ENCODE measurements at regions not wholly inside any gene's neighbourhood (a gene's known extent, or its start where the extent isn't known, plus 50 kb on each side); places are given as distances from the start of the nearest gene placed in this dataset.

GRCh38 chr3:4061783-4062360 lies 241.3 kb upstream of the SETMAR start:
- no peak for TF ChIP-seq FOSL2 (IDR thresholded peaks at IDR 0.05; ENCODE audit: borderline replicate concordance, low read depth)
- TF ChIP-seq RAD21 (IDR thresholded peaks at IDR 0.05; ENCODE audit: low read length): no peak
- TF ChIP-seq EZH2phosphoT487 (IDR thresholded peaks at IDR 0.05; ENCODE audit: borderline replicate concordance, low read depth): no peak
- no peak for TF ChIP-seq MXI1 (IDR thresholded peaks at IDR 0.05; ENCODE audit: low read depth, low read length)
- TF ChIP-seq NFIC (IDR thresholded peaks at IDR 0.05; ENCODE audit: borderline replicate concordance): no peak
- TF ChIP-seq GATA2 (CRISPR knock-in tag; IDR thresholded peaks at IDR 0.05): no peak
- no peak for TF ChIP-seq EP300 (IDR thresholded peaks at IDR 0.05; ENCODE audit: borderline replicate concordance in 1 of 2, low read depth in 1 of 2, low read length in 1 of 2)
- TF ChIP-seq POLR2AphosphoS5 (IDR thresholded peaks at IDR 0.05; ENCODE audit: low read depth, low read length): no peak
- no peak for TF ChIP-seq USF1 (IDR thresholded peaks at IDR 0.05; ENCODE audit: borderline replicate concordance, low read depth)
- TF ChIP-seq TAF1 (IDR thresholded peaks at IDR 0.05; ENCODE audit: borderline replicate concordance, low read depth, low read length): no peak
- no peak for TF ChIP-seq CHD2 (IDR thresholded peaks at IDR 0.05; ENCODE audit: low read length, partially characterized antibody)
- no peak for TF ChIP-seq CTCF (IDR thresholded peaks at IDR 0.05)
- no peak for DNase-seq
- Histone ChIP-seq H3K9ac (no peak overlapping the region), H3K36me3 (replicated peaks in 1 of 2; ENCODE audit: control insufficient read depth in 1 of 2, insufficient read depth in 2 of 2, low read length in 1 of 2) (no peaks in the 10 kb centered on the region), H2AFZ (ENCODE audit: low read depth) (no peak overlapping the region), H3K4me3 (ENCODE audit: low read depth in 2 of 2, low read length in 1 of 2) (no peak overlapping the region), H3K4me1 (ENCODE audit: control insufficient read depth in 1 of 2, insufficient read depth in 2 of 2, low read depth in 1 of 2, low read length in 1 of 2) (no peaks in the 10 kb centered on the region), H3K4me2 (no peak overlapping the region), H4K20me1 (ENCODE audit: insufficient read depth) (no peaks in the 10 kb centered on the region), H3F3A (replicated peaks; ENCODE audit: insufficient read depth) (no peaks in the 10 kb centered on the region), H3K27me3 (ENCODE audit: insufficient read depth) (no peaks in the 10 kb centered on the region), H3K27ac (ENCODE audit: low read depth in 2 of 2, low read length in 1 of 2) (no peak overlapping the region), H3K9me2 (no peaks in the 10 kb centered on the region), H3K9me3 (no peaks in the 10 kb centered on the region), H3K79me2 (ENCODE audit: insufficient read depth) (no peaks in the 10 kb centered on the region)
- CTCF ChIA-PET: no interaction called here
- WGBS (ENCODE audit: low lambda C conversion rate): 2% methylated on average over 4 of the region's 4 CpGs
- POLR2A ChIA-PET: no interaction called here

DNA sequence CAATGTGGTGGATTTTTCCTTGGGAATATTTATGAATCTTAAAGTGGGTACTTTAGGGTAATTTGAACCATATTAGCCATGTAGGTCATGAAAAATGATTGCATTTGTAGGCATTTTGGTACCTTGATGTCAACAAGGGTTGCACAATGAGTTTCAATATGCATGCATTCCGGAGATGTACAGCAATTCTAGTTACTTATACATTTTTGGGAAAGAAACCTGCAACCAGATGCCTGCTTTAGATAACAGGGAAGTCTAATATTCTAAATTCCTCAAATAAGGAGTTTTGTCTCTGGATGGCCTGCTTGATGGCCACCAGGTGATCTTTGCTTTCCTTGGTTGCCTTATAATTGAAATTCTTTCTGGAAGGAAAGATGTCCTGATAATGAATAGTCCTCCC lies 240.5 kb upstream of the SETMAR start:
- 17% methylated on average over 1 of the region's 1 CpG for WGBS (ENCODE audit: low lambda C conversion rate)
- no peak overlapping the region for H3K27ac ChIP-seq (ENCODE audit: low read depth in 2 of 2, low read length in 1 of 2)

More for the DNA sequence above, 240.5 kb upstream of the SETMAR start:
- no peaks in the 10 kb centered on the region for H3K36me3 ChIP-seq (replicated peaks in 1 of 2; ENCODE audit: control insufficient read depth in 1 of 2, insufficient read depth in 2 of 2, low read length in 1 of 2)
- no peak overlapping the region for H3K4me2 ChIP-seq
- H4K20me1 ChIP-seq (ENCODE audit: insufficient read depth): no peaks in the 10 kb centered on the region
- TF ChIP-seq TCF12 (IDR thresholded peaks at IDR 0.05) (no peak), RXRA (IDR thresholded peaks at IDR 0.05; ENCODE audit: borderline replicate concordance, low read depth) (no peak), FOSL2 (IDR thresholded peaks at IDR 0.05; ENCODE audit: borderline replicate concordance, low read depth) (no peak), SMC3 (IDR thresholded peaks at IDR 0.05; ENCODE audit: low read depth, low read length) (no peak), TAF1 (IDR thresholded peaks at IDR 0.05; ENCODE audit: borderline replicate concordance, low read depth, low read length) (no peak), JUND (IDR thresholded peaks at IDR 0.05) (no peak), REST (IDR thresholded peaks at IDR 0.05; ENCODE audit: low read depth, low read length) (no peak), ZBTB33 (IDR thresholded peaks at IDR 0.05; ENCODE audit: borderline replicate concordance, low read depth) (no peak), FOXM1 (IDR thresholded peaks at IDR 0.05; ENCODE audit: low read depth) (no peak)
- TF ChIP-seq, protein P1, sequence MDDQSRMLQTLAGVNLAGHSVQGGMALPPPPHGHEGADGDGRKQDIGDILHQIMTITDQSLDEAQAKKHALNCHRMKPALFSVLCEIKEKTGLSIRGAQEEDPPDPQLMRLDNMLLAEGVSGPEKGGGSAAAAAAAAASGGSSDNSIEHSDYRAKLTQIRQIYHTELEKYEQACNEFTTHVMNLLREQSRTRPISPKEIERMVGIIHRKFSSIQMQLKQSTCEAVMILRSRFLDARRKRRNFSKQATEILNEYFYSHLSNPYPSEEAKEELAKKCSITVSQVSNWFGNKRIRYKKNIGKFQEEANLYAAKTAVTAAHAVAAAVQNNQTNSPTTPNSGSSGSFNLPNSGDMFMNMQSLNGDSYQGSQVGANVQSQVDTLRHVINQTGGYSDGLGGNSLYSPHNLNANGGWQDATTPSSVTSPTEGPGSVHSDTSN (IDR thresholded peaks at IDR 0.05): no peak
- no peak overlapping the region for H2AFZ ChIP-seq (ENCODE audit: low read depth)
- H3K27me3 ChIP-seq (ENCODE audit: insufficient read depth): no peaks in the 10 kb centered on the region
- H3K9me3 ChIP-seq: no peaks in the 10 kb centered on the region
- DNase-seq: no peak
- no peaks in the 10 kb centered on the region for H3K9me2 ChIP-seq
- H3K9ac ChIP-seq: no peak overlapping the region
- H3K4me1 ChIP-seq (ENCODE audit: control insufficient read depth in 1 of 2, insufficient read depth in 2 of 2, low read depth in 1 of 2, low read length in 1 of 2): no peaks in the 10 kb centered on the region
- H3F3A ChIP-seq (replicated peaks; ENCODE audit: insufficient read depth): no peaks in the 10 kb centered on the region
- ChIA-PET CTCF (no interaction called here), POLR2A (no interaction called here)
- H3K79me2 ChIP-seq (ENCODE audit: insufficient read depth): no peaks in the 10 kb centered on the region
- H3K4me3 ChIP-seq (ENCODE audit: low read depth in 2 of 2, low read length in 1 of 2): no peak overlapping the region
